Esophagus (tissue), 2 donors: ENCODE measurements at regions not wholly inside any gene's neighbourhood (a gene's known extent, or its start where the extent isn't known, plus 50 kb on each side); places are given as distances from the start of the nearest gene placed in this dataset.

Experiments used
- H3K27ac ChIP-seq, 2 donors: one replicate each; pipeline ENCODE4 v1.5.1; 2013; ENCODE audit warnings: low read depth in 2 of 2, mild to moderate bottlenecking in 2 of 2, inconsistent platforms in 1 of 2, low read length in 1 of 2, moderate library complexity in 1 of 2
- H3K27me3 ChIP-seq, 2 donors: one replicate each; pipeline ENCODE4 v1.6.1; 2013; ENCODE audit warnings: low read length in 2 of 2, control low read depth in 1 of 2, mild to moderate bottlenecking in 1 of 2; ENCODE audit not compliant: insufficient read depth in 2 of 2, control insufficient read depth in 1 of 2
- H3K36me3 ChIP-seq, 2 donors: one replicate each; pipeline ENCODE4 v1.6.1; 2013; ENCODE audit warnings: low read length in 1 of 2; ENCODE audit not compliant: control insufficient read depth in 2 of 2, insufficient read depth in 2 of 2
- H3K4me1 ChIP-seq, 2 donors: one replicate each; pipeline ENCODE4 v1.6.1; 2013; ENCODE audit warnings: low read length in 1 of 2; ENCODE audit not compliant: control insufficient read depth in 2 of 2, insufficient read depth in 2 of 2
- H3K4me3 ChIP-seq, 2 donors: one replicate each; pipeline ENCODE4 v1.5.1; 2013; ENCODE audit warnings: low read length in 2 of 2, mild to moderate bottlenecking in 2 of 2, low read depth in 1 of 2, moderate library complexity in 1 of 2
- H3K9me3 ChIP-seq, 2 donors: one replicate each; pipeline ENCODE4 v1.6.1; 2013; ENCODE audit warnings: mild to moderate bottlenecking in 2 of 2, low read depth in 1 of 2, low read length in 1 of 2, moderate library complexity in 1 of 2; ENCODE audit not compliant: control insufficient read depth in 2 of 2, insufficient read depth in 1 of 2
- WGBS, 2 donors: extraction: QIAGEN DNeasy Blood & Tissue Kit; methylation state at CpG; one replicate each; pipeline ENCODE4 v1.1.7; 2013; 5-methylcytosine and 5-hydroxymethylcytosine counted together
- donor health status: healthy with polysubstance abuse.
- donor health status: Bipolar disorder and iron deficiency.

- Histone ChIP-seq H3K27me3 (no peaks in the 10 kb centered on the region), H3K9me3 (no peaks in the 10 kb centered on the region), H3K27ac (no peak overlapping the region), H3K36me3 (no peaks in the 10 kb centered on the region), H3K4me1 (peaks cover 0 to 9% of the 10 kb centered on the region in 2 donors), H3K4me3 (no peak overlapping the region)
- WGBS, 2 donors, result 21 to 31% methylated on average over 1 of the region's 1 CpG
These were observed 205.2 kb upstream of the MARCKS start for GRCh38 chr6:113651920-113652319.

GRCh38 chr6:113653275-113653674 is 203.9 kb upstream of the MARCKS start:
- Histone ChIP-seq H3K27ac (peak overlapping the region; percentile 22 to 67), H3K4me1 (peaks cover 0 to 7% of the 10 kb centered on the region in 2 donors)

GRCh38 chr6:113654396-113654795 is 202.7 kb upstream of the MARCKS start:
- Histone ChIP-seq H3K36me3 (no peaks in the 10 kb centered on the region), H3K27me3 (no peaks in the 10 kb centered on the region), H3K4me1 (peaks cover 0 to 7% of the 10 kb centered on the region in 2 donors), H3K9me3 (no peaks in the 10 kb centered on the region), H3K27ac (peak overlapping the region; percentile 5 to 76), H3K4me3 (no peak overlapping the region)

More at GRCh38 chr6:113653275-113653674, 203.9 kb upstream of the MARCKS start:
- 87 to 91% methylated on average over 3 of the region's 3 CpGs for WGBS, 2 donors
- no peak overlapping the region for H3K4me3 ChIP-seq
- no peaks in the 10 kb centered on the region for H3K27me3 ChIP-seq
- H3K9me3 ChIP-seq, result no peaks in the 10 kb centered on the region
- no peaks in the 10 kb centered on the region for H3K36me3 ChIP-seq

- no peaks in the 10 kb centered on the region for H3K36me3 ChIP-seq
- H3K27me3 ChIP-seq, result no peaks in the 10 kb centered on the region
- no peak overlapping the region for H3K4me3 ChIP-seq
- no peak overlapping the region for H3K27ac ChIP-seq
- H3K4me1 ChIP-seq, result peaks cover 0 to 2% of the 10 kb centered on the region in 2 donors
- no peaks in the 10 kb centered on the region for H3K9me3 ChIP-seq
- 52 to 76% methylated on average over 3 of the region's 3 CpGs for WGBS, 2 donors
These were observed 201.4 kb upstream of the MARCKS start for GRCh38 chr6:113655761-113656160.

GRCh38 chr6:113659762-113660404 is 197.3 kb upstream of the MARCKS start:
- Histone ChIP-seq H3K4me3 (no peak overlapping the region), H3K36me3 (no peaks in the 10 kb centered on the region), H3K27ac (no peak overlapping the region), H3K9me3 (no peaks in the 10 kb centered on the region), H3K27me3 (no peaks in the 10 kb centered on the region), H3K4me1 (no peaks in the 10 kb centered on the region)
- 94% methylated on average over 4 of the region's 4 CpGs for WGBS, 2 donors

- H3K4me3 ChIP-seq, result no peak overlapping the region
- WGBS, 2 donors, result 83 to 94% methylated on average over 2 of the region's 2 CpGs
- H3K36me3 ChIP-seq, result no peaks in the 10 kb centered on the region
- no peaks in the 10 kb centered on the region for H3K9me3 ChIP-seq
- no peaks in the 10 kb centered on the region for H3K4me1 ChIP-seq
- no peak overlapping the region for H3K27ac ChIP-seq
- H3K27me3 ChIP-seq, result no peaks in the 10 kb centered on the region
These were observed 196.3 kb upstream of the MARCKS start for GRCh38 chr6:113660819-113661218.

GRCh38 chr6:113662093-113662665 is 195.0 kb upstream of the MARCKS start:
- 53 to 59% methylated on average over 3 of the region's 3 CpGs for WGBS, 2 donors
- Histone ChIP-seq H3K27ac (no peak overlapping the region), H3K27me3 (no peaks in the 10 kb centered on the region), H3K4me3 (no peak overlapping the region), H3K4me1 (no peaks in the 10 kb centered on the region), H3K9me3 (no peaks in the 10 kb centered on the region), H3K36me3 (no peaks in the 10 kb centered on the region)

- H3K9me3 ChIP-seq, result no peaks in the 10 kb centered on the region
- H3K27me3 ChIP-seq, result no peaks in the 10 kb centered on the region
- H3K36me3 ChIP-seq, result no peaks in the 10 kb centered on the region
- no peaks in the 10 kb centered on the region for H3K4me1 ChIP-seq
- H3K27ac ChIP-seq, result no peak overlapping the region
- 48 to 68% methylated on average over 2 of the region's 2 CpGs for WGBS, 2 donors
- no peak overlapping the region for H3K4me3 ChIP-seq
These were observed 194.3 kb upstream of the MARCKS start for GRCh38 chr6:113662688-113663333.

- H3K4me1 ChIP-seq, result no peaks in the 10 kb centered on the region
- H3K27me3 ChIP-seq, result no peaks in the 10 kb centered on the region
- no peaks in the 10 kb centered on the region for H3K36me3 ChIP-seq
- no peak overlapping the region for H3K4me3 ChIP-seq
- 98 to 99% methylated on average over 2 of the region's 2 CpGs for WGBS, 2 donors
- H3K9me3 ChIP-seq, result no peaks in the 10 kb centered on the region
- no peak overlapping the region for H3K27ac ChIP-seq
These were observed 192.2 kb upstream of the MARCKS start for GRCh38 chr6:113664909-113665308.
